Heart right ventricle (tissue), 16 donors: ENCODE measurements at regions not wholly inside any gene's neighbourhood (a gene's known extent, or its start where the extent isn't known, plus 50 kb on each side); places are given as distances from the start of the nearest gene placed in this dataset.

Experiments used
- ATAC-seq, 8 donors: fragments of 200-7000 bp; cut with Tn5 transposase; one replicate each; pipeline ENCODE4 v1.9.1; 2020; ENCODE audit warnings: mild to moderate bottlenecking in 8 of 8, moderate library complexity in 8 of 8, moderate number of reproducible peaks in 1 of 8
- DNase-seq, 2 donors: peaks; one replicate each; pipeline ENCODE4 v3.0.0-alpha.2; 2020
- H3K27ac ChIP-seq, 10 donors: fragments of 200-600 bp; sonication (generic) in 2 of 10; one replicate each; pipeline versions ENCODE4 v1.5.0 to v1.8.0; 2020 to 2022; ENCODE audit warnings: mild to moderate bottlenecking in 3 of 10
- H3K27me3 ChIP-seq, 7 donors: fragments of 200-600 bp; one replicate each; pipeline ENCODE4 v1.8.0; 2021 to 2022; ENCODE audit warnings: mild to moderate bottlenecking in 2 of 7
- H3K36me3 ChIP-seq, 9 donors: fragments of 200-600 bp; sonication (generic) in 1 of 9; one replicate each; pipeline versions ENCODE4 v1.5.0 to v1.8.0; 2020 to 2022; ENCODE audit warnings: mild to moderate bottlenecking in 2 of 9
- H3K4me1 ChIP-seq, 9 donors: fragments of 200-600 bp; sonication (generic) in 1 of 9; one replicate each; pipeline versions ENCODE4 v1.5.0 to v1.8.0; 2020 to 2022; ENCODE audit warnings: mild to moderate bottlenecking in 4 of 9
- H3K4me3 ChIP-seq, 10 donors: fragments of 200-600 bp; sonication (generic) in 2 of 10; one replicate each; pipeline versions ENCODE4 v1.5.0 to v1.8.0; 2020 to 2022; ENCODE audit warnings: mild to moderate bottlenecking in 7 of 10, moderate library complexity in 2 of 10
- H3K9me3 ChIP-seq, 11 donors: fragments of 200-600 bp in 10 of 11; sonication (generic) in 2 of 11; one replicate each; pipeline versions ENCODE4 v1.5.0 to v1.8.0; 2013 to 2022; ENCODE audit warnings: mild to moderate bottlenecking in 2 of 11, control low read depth in 1 of 11, moderate library complexity in 1 of 11
- CTCF ChIP-seq, 9 donors: fragments of 200-600 bp; sonication (generic) in 2 of 9; IDR thresholded peaks; one replicate each; pipeline versions ENCODE4 v1.5.0 to v1.8.0; 2021 to 2022; ENCODE audit warnings: antibody characterized with exemption in 9 of 9, mild to moderate bottlenecking in 5 of 9, moderate library complexity in 1 of 9
- WGBS, 2 donors: extraction: QIAGEN DNeasy Blood & Tissue Kit; methylation state at CpG; one replicate each; pipeline ENCODE4 v1.1.7; 2013; ENCODE audit warnings: inconsistent platforms in 1 of 2; 5-methylcytosine and 5-hydroxymethylcytosine counted together
- intact Hi-C, 10 donors: fragments of 100-400 bp; cut with DNase I; formaldehyde crosslinking; loops; one replicate each; pipeline versions ENCODE4 v1.11.1 to v1.14.2; 2022
- donor health status: Arrhythmogenic right ventricular cardiomyopathy.
- donor health status: ischemic (EF 13 %, LVEDD 7.1; RV severe dilation, severe dysfunction).
- donor health status: healthy with polysubstance abuse.
- donor health status: DM: no; HTN: yes; CAD: no.
- donor health status: DM: no; HTN: no; CAD: no.
- donor health status: ischemic (EF 25% LVEDD 6.9; RV normal size, moderate dysfunction).
- donor health status: ischemic (EF 25% LVEDD 5.7; RV mildly dilated, moderate dysfunction).
- donor health status: healthy.
- donor health status: DM: yes; HTN: yes; CAD: no.
- donor health status: Ischemic cardiomyopathy.
- donor health status: ischemic (EF 35%, LVEDD 5.7; RV mildly dilated, moderate dysfunction).
- donor health status: nonischemic (EF 11% LVEDD 7.7; RV severe dilation, severe dysfunction).
- donor health status: DM: yes; HTN: yes; CAD: no.
- donor health status: PGD.
- donor health status: ischemic (EF 29% LVEDD 5.4; RV normal size, mild dysfunction).
- donor health status: nonischemic (EF 23%, LVEDD 6.1; RV moderate dilation, normal function).

- TF ChIP-seq CTCF (IDR thresholded peaks at IDR 0.05) = no peak
- WGBS, 2 donors = 80 to 85% methylated on average over 9 of the region's 9 CpGs
- ATAC-seq = no peak
- DNase-seq = no peak
- peaks cover 0 to 3% (median 0%) of the 10 kb centered on the region in 7 donors for H3K27me3 ChIP-seq
- H3K27ac ChIP-seq = no peak overlapping the region
- H3K4me3 ChIP-seq = no peak overlapping the region
- H3K9me3 ChIP-seq = no peaks in the 10 kb centered on the region
- H3K36me3 ChIP-seq = no peaks in the 10 kb centered on the region
- no peaks in the 10 kb centered on the region for H3K4me1 ChIP-seq
- intact Hi-C loops = no loop called here
Observed at GRCh38 chr2:120993661-120994060, 258.0 kb downstream of the GLI2 start.

- ATAC-seq (no peak), DNase-seq (no peak)
- TF ChIP-seq CTCF (IDR thresholded peaks at IDR 0.05) = no peak
- Histone ChIP-seq H3K36me3 (no peaks in the 10 kb centered on the region), H3K4me1 (no peaks in the 10 kb centered on the region), H3K27me3 (peaks cover 0 to 3% (median 0%) of the 10 kb centered on the region in 7 donors), H3K9me3 (no peaks in the 10 kb centered on the region), H3K4me3 (no peak overlapping the region), H3K27ac (no peak overlapping the region)
- intact Hi-C loops = no loop called here
- 89% methylated on average over 14 of the region's 14 CpGs for WGBS, 2 donors
Observed at GRCh38 chr2:120994301-120994995, 258.8 kb downstream of the GLI2 start.

- 81 to 84% methylated on average over 7 of the region's 7 CpGs for WGBS, 2 donors
- Histone ChIP-seq H3K9me3 (no peaks in the 10 kb centered on the region), H3K27ac (no peak overlapping the region), H3K27me3 (peaks cover 0 to 3% (median 0%) of the 10 kb centered on the region in 7 donors), H3K36me3 (no peaks in the 10 kb centered on the region), H3K4me1 (no peaks in the 10 kb centered on the region), H3K4me3 (no peak overlapping the region)
- intact Hi-C loops = no loop called here
- no peak for DNase-seq
- ATAC-seq = no peak
- TF ChIP-seq CTCF (IDR thresholded peaks at IDR 0.05) = no peak
Observed at GRCh38 chr2:120995152-120995551, 259.5 kb downstream of the GLI2 start.

GRCh38 chr2:120995656-120996190, 260.1 kb downstream of the GLI2 start:
- Histone ChIP-seq H3K27me3 (peaks cover 0 to 3% (median 0%) of the 10 kb centered on the region in 7 donors), H3K9me3 (no peaks in the 10 kb centered on the region), H3K4me1 (no peaks in the 10 kb centered on the region), H3K27ac (no peak overlapping the region), H3K36me3 (no peaks in the 10 kb centered on the region), H3K4me3 (no peak overlapping the region)
- ATAC-seq (no peak), DNase-seq (no peak)
- TF ChIP-seq CTCF (IDR thresholded peaks at IDR 0.05) = no peak
- WGBS, 2 donors = 94 to 96% methylated on average over 15 of the region's 15 CpGs
- intact Hi-C loops = no loop called here
